GM04504 (cell line): ENCODE measurements at regions not wholly inside any gene's neighbourhood (a gene's known extent, or its start where the extent isn't known, plus 50 kb on each side); places are given as distances from the start of the nearest gene placed in this dataset.
"Not testable (repeated sequence)": the region's sequence is repeated elsewhere in the genome, so short reads cannot be mapped to it uniquely, and the experiment has no call there.

ENCODE experiments used
- DNase-seq: peaks from one replicate; pipeline ENCODE4 v3.0.0-alpha.2; 2012; ENCODE audit warnings: low read depth

- no peak for DNase-seq
Measured at GRCh38 chr4:107468812-107469211, 251.2 kb downstream of the PAPSS1 start.

- DNase-seq: no peak
Measured at GRCh38 chr4:107468156-107468555, 251.9 kb downstream of the PAPSS1 start.

GRCh38 chr4:107467461-107467860 is 252.6 kb downstream of the PAPSS1 start:
- DNase-seq: no peak

- no peak for DNase-seq
Measured at GRCh38 chr4:107458194-107458593, 261.8 kb downstream of the PAPSS1 start.

- DNase-seq: no peak
Measured at GRCh38 chr4:107453987-107454386, 266.0 kb downstream of the PAPSS1 start.

GRCh38 chr4:107452717-107453630 is 267.1 kb downstream of the PAPSS1 start:
- DNase-seq: no peak

- no peak for DNase-seq
Measured at GRCh38 chr4:107449611-107450369, 270.2 kb downstream of the PAPSS1 start.

GRCh38 chr4:107442538-107443111 is 277.4 kb downstream of the PAPSS1 start:
- no peak for DNase-seq

GRCh38 chr4:107439401-107439800 is 280.6 kb downstream of the PAPSS1 start:
- DNase-seq: no peak

GRCh38 chr4:107436471-107436870 is 283.6 kb downstream of the PAPSS1 start:
- DNase-seq: not testable (repeated sequence)

GRCh38 chr4:107432451-107432850 is 287.6 kb downstream of the PAPSS1 start:
- no peak for DNase-seq

GRCh38 chr4:107423677-107424405 is 296.2 kb downstream of the PAPSS1 start:
- DNase-seq: no peak

GRCh38 chr4:107419536-107419935 is 300.5 kb downstream of the PAPSS1 start:
- DNase-seq: not testable (repeated sequence)

GRCh38 chr4:107419052-107419451 is 301.0 kb downstream of the PAPSS1 start:
- no peak for DNase-seq

GRCh38 chr4:107415490-107415889 is 304.5 kb downstream of the PAPSS1 start:
- not testable (repeated sequence) for DNase-seq

- not testable (repeated sequence) for DNase-seq
Measured at GRCh38 chr4:107409872-107410271, 310.2 kb downstream of the PAPSS1 start.

GRCh38 chr4:107408968-107409367 is 311.1 kb downstream of the PAPSS1 start:
- no peak for DNase-seq

GRCh38 chr4:107404591-107405300 is 315.3 kb downstream of the PAPSS1 start:
- DNase-seq: no peak

GRCh38 chr4:107402291-107402690 is 317.7 kb downstream of the PAPSS1 start:
- no peak for DNase-seq

- DNase-seq: peak; percentile 38
Measured at GRCh38 chr4:107392951-107393350, 327.1 kb downstream of the PAPSS1 start.

- DNase-seq: no peak
Measured at GRCh38 chr4:107392380-107392779, 327.7 kb downstream of the PAPSS1 start.
